Activated CD4-positive, CD25-positive, alpha-beta regulatory T cell treated with anti-CD3 and anti-CD28 coated beads, Interleukin-2, amount 50 U/mL, for 24 hours (primary cell): ENCODE measurements at regions not wholly inside any gene's neighbourhood (a gene's known extent, or its start where the extent isn't known, plus 50 kb on each side); places are given as distances from the start of the nearest gene placed in this dataset.

Experiments
- ATAC-seq, 2 donors: fragments of 150-1000 bp; cut with Tn5 transposase; one replicate each; pipeline ENCODE4 v1.10.0; 2021; ENCODE audit warnings: mild to moderate bottlenecking in 1 of 2, moderate library complexity in 1 of 2

DNA sequence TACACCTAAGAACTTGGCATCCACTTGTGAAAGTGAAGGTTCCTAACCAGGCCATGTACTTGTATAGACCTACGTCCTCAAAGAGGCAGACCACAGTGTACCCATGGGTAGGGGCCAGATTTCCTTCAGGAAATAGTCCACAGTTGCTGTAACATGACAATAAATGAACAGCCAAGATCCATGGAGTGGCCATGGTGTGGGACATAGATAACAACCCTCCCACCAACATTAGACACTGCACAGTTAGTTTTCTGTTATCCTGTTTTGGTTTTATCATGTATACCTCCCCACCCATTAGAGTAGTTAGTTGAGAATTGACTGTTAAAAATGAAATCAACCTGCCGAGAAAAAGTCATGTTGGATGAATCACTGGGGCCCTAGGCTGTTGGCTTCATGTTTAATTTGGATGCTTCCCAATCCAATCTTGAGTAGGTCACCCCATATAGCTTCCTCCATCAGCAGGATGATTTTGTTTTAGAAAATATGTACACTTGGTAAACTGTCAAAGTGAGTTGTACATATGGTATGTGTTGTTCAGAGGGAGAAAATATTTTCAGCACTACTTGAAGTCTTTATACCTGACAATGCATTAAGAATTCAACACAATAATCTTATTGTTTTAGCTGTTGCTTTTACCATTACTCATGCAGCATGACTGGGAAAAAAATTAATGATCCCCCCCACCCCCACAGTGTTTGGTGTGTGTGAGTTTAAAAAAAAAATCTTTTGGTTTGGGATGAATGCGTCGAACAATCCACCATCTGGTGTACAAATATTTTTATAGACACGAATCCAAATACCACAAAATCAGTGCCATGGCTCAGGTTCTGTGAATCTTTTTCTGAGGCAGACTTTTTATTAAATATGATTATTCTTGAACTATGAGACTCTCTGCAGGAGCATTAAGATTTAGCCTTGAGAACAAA lies 88.3 kb upstream of the ARHGAP29 start:
- no peak for ATAC-seq

DNA sequence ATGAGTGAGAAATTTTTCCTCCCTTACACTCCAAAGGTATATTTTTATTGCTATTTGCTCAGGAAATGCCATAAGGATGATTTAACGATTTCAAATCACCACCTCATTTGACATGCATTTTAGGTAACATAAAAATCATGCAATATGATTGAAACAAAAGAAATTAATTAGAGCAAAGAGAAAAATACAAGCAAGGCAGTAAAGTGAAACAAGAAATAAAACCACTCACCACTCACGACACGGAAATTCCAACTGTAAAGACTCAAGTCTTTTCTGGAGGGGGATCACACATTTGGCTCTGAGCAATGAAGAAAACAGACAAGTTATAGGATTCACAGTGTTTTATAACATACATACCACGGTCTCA lies 86.8 kb upstream of the ARHGAP29 start:
- ATAC-seq = no peak

DNA sequence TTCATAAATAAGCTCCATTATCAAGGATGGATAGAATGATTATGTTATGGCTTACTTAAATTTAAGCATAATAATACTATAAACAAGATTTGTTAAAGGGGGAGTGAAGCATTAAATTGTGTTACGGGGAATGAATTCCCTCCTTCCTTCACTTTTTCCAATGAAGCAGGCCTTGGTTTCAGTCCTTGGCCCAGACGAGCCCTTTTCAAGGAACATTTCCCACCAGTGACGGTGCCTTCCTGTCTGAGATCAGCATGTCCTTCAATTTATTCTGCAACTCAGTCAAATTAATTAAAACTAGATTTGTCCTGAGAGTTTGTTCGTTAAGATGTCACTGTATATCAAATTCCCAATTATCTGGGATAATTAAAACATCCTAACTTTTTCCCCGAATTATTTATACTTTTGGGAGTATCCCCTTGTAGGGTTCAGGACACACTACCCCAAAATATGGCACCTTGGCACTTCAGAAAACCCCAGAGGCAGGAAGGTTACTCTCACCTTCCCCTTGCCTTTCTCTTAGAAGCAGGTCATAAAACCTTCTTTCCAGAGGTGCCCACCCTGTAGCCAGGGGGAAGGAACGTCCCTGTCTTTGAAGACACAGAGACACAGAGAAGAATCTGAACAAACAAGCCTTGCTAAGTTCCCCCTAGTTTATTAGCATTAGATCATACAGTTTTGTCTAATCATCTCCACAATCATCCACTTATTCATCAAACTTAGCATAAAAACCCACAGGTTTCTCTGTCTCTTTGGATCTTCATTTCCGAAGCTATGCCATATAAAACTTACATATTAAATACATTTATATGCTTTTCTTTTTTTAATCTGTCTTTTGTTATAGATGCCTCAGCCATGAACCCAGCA lies 86.2 kb upstream of the ARHGAP29 start:
- ATAC-seq = no peak

- ATAC-seq = no peak
Measured at GRCh38 chr1:94322696-94323095, 85.3 kb upstream of the ARHGAP29 start.

- no peak for ATAC-seq
Measured at GRCh38 chr1:94321662-94322061, 84.3 kb upstream of the ARHGAP29 start.

DNA sequence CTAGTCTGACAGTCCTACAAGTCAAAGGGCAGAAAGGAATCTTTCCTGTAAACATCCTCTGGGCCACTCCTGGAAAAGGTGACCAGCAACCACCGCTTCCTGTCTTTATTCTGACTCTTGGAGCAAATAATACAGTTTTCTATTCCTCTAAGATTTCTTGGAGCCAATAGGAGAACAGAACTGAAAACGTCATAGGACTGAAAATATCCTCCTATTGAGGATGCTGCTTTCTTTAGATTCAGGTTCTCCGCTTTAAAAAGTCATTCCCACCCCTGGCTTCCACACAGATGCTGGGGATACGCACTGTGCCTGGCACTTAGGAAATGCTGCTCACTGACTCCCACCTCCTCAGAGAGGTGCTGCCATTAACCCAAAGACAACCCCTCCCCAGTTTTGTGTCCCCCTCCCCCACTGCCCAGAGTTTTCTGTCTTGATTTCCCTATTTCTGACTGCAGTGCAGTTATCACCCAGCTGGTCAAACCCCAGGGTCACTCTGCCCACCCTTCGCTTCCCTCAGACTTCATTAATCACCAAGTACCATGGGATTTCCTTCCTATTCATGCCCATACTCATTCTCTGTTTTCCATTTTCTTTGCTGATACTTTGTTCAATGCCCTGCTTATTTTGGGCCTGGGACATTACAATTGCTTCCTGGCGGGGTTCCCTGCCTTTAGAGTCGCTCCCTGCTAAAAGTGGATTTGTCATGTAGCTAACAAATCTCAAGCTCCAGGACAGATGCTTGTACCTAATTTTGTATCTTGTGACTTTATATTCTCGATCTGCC lies 82.1 kb upstream of the ARHGAP29 start:
- no peak for ATAC-seq

DNA sequence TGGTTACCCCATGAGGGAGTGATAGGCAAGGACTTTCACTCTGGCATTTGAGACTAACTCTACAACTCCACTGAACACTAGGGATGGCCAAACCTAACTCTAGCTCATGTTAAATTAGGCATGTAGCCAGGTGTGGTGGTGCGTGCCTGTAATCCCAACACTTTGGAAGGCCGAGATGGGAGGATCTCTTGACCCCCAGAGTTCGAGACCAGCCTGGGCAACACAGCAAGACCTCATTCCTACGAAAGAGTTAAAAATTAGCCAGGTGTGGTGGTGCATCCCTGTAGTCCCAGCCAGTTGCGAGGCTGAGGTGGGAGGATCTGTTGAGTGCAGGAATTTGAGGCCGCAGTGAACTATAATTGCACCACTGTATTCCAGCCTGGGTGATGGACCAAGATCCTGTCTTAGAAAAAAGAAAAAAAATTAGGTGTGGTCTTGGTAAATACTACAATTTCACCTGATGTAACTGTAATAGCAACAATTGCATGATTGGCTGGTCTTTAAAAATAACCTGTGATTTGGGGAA lies 81.2 kb upstream of the ARHGAP29 start:
- ATAC-seq = no peak

DNA sequence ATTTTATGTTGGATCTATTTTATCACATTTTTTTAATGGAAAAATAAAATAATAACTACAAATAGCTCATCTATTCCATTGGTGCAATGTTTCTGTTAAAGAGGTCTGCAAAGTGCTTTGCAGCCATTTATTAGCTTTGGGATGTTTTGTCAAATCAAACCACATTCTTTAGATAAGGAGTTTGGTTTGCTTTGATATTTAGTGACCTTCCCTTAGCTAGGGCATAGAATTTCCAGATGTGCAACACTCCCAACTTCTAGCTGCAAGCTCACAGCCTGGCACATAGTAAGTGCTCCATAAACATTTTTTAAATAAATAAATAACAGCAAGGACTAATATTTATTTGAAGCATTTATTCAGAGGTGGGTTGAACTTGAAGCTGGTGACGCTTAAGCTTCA lies 80.4 kb upstream of the ARHGAP29 start:
- ATAC-seq = no peak

DNA sequence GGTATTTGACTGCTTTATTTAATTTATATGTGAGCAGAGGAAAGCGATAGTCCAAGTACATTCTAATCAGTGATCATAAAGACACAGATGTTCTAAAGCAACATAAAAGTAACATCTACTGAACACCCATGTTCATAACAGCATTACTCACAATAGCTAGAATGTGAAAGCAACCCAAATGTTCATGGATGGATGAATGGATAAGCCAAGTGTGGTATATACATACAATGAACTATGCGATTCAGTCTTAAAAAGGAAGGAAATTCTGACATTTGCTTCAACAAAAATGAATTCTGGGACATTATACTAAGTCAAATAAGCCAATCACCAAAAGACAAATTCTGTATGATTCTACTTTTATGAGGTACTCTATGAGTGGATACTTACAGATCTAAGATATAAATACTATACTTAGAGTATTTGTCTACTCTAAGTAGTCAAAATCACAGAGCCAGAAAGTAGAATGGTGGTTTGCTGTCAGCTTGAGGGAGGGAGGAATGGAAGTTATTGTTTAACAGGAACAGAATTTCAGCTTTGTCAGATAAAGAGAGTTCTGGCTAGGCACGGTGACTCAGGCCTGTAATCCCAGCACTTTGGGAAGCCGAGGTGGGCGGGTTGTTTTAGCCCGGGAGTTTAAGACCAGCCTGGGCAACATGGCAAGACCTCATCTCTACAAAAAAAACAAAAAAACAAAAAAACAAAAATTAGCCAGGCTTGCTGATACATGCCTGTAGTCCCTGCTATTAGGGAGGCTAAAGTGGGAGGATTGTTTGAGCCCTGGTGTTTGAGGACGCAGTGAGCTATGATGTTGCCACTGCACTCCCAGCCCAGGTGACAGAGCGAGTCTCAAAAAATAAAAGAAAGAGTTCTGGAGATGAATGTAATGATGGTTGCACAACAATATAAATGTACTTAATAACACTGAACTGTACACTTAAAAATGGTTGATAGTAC lies 79.7 kb upstream of the ARHGAP29 start:
- ATAC-seq = no peak

GRCh38 chr1:94316183-94316582 lies 78.8 kb upstream of the ARHGAP29 start:
- no peak for ATAC-seq

GRCh38 chr1:94315552-94316116 lies 78.2 kb upstream of the ARHGAP29 start:
- no peak for ATAC-seq

DNA sequence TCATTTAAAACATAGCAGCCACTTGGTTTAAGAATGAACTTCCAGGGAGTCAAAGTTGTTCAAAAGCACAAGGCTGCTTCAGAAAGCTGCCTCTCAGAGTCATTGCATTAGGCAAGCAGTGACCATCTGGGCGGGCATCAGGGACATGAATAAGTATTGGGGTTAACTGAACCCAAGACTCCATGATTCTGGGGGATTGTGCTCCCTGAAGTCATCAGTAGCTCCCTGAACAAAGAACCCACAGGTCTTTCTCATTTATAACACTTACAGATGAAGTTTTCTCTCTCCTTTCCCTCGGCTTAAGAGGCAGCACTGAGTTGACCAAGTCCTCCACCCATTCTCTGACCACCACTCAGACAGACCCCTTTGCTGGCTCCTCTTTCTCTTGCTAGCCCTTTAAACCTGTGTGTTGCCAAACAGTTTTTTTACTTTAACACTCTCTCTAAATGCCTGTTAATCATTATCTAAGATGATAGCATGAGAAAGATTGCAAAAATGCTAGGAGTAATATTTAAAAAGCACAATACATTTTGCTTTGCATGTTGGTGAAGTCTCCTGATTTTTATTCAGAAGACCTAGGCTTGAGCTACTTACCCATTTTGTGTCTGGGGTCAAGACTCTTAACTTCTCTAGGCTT lies 77.0 kb upstream of the ARHGAP29 start:
- no peak for ATAC-seq

- ATAC-seq = no peak
Measured at GRCh38 chr1:94310570-94311270, 73.3 kb upstream of the ARHGAP29 start.

- ATAC-seq = no peak
Measured at GRCh38 chr1:94309829-94310569, 72.6 kb upstream of the ARHGAP29 start.

DNA sequence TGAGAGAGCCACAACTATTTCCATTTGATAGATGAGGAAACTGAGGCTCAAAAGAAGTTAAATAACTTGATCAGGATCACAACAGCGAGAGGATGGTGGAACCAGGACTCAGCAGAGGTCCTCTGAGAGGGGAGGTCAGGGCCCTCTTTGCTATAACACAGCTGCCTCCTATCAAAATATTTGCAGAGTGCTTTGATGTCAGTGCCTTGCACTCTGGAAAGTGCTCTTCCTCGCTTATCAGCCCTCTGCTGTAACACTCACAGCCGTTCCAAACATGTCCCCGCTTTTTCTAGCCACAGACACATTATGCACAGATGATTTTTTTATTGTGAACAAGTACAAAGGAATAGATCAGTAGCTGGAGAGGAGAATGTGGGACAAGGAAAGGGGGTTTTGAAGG lies 71.8 kb upstream of the ARHGAP29 start:
- no peak for ATAC-seq

GRCh38 chr1:94306521-94306920 lies 69.1 kb upstream of the ARHGAP29 start:
- no peak for ATAC-seq

- no peak for ATAC-seq
Measured at GRCh38 chr1:94305704-94306103, 68.3 kb upstream of the ARHGAP29 start.

- ATAC-seq = no peak
Measured at GRCh38 chr1:94304553-94304952, 67.2 kb upstream of the ARHGAP29 start.

GRCh38 chr1:94303005-94303404 lies 65.6 kb upstream of the ARHGAP29 start:
- ATAC-seq = no peak
